DND-41 (cell line): ENCODE measurements at regions not wholly inside any gene's neighbourhood (a gene's known extent, or its start where the extent isn't known, plus 50 kb on each side); places are given as distances from the start of the nearest gene placed in this dataset.
A peak's percentile ranks its signal among the peaks of the same experiment; 100 is the strongest.
"Not testable (repeated sequence)": the region's sequence is repeated elsewhere in the genome, so short reads cannot be mapped to it uniquely, and the experiment has no call there.

Experiments
- ATAC-seq: fragments of 200-7000 bp; cut with Tn5 transposase; 3 replicates; pipeline ENCODE4 v1.9.1; 2021; ENCODE audit warnings: low read depth; ENCODE audit not compliant: insufficient read depth
- DNase-seq: peaks from one replicate; pipeline ENCODE4 v3.0.0-alpha.2; 2020
- H2AFZ ChIP-seq: 2 replicates; pipeline ENCODE4 v1.6.0; 2012; ENCODE audit warnings: low read depth, low read length
- H3K27ac ChIP-seq: 2 replicates; pipeline ENCODE4 v1.5.1; 2012; ENCODE audit warnings: low read length, inconsistent platforms
- H3K27me3 ChIP-seq: fragments of 200-600 bp; sonication (generic); 2 replicates; pipeline ENCODE4 v1.6.0; 2012; ENCODE audit warnings: low read length, mild to moderate bottlenecking, inconsistent platforms; ENCODE audit not compliant: insufficient read depth, poor library complexity
- H3K36me3 ChIP-seq: 2 replicates; pipeline ENCODE4 v1.5.1; 2012; ENCODE audit warnings: low read length, inconsistent platforms; ENCODE audit not compliant: insufficient read depth
- H3K4me1 ChIP-seq: 2 replicates; pipeline ENCODE4 v1.5.1; 2012; ENCODE audit warnings: mild to moderate bottlenecking, low read length; ENCODE audit not compliant: insufficient read depth
- H3K4me2 ChIP-seq: 2 replicates; pipeline ENCODE4 v1.6.0; 2012; ENCODE audit warnings: mild to moderate bottlenecking, moderate library complexity, low read length, inconsistent platforms; ENCODE audit not compliant: insufficient read depth
- H3K4me3 ChIP-seq, 2 experiments: fragments of 200-600 bp in 1 of 2; shearing (Covaris generic) in 1 of 2; 2 replicates each; pipeline ENCODE4 v1.5.1; 2012 to 2016; ENCODE audit warnings: inconsistent platforms in 2 of 2, low read length in 2 of 2, mild to moderate bottlenecking in 2 of 2, low read depth in 1 of 2, moderate library complexity in 1 of 2
- H3K79me2 ChIP-seq: 2 replicates; pipeline ENCODE4 v1.6.0; 2012; ENCODE audit warnings: low read length, inconsistent platforms; ENCODE audit not compliant: insufficient read depth
- H3K9ac ChIP-seq: 2 replicates; pipeline ENCODE4 v1.6.0; 2012; ENCODE audit warnings: low read depth, mild to moderate bottlenecking, inconsistent platforms, low read length, moderate library complexity
- H3K9me3 ChIP-seq: 2 replicates; pipeline ENCODE4 v1.5.1; 2012; ENCODE audit warnings: low read length, moderate library complexity, mild to moderate bottlenecking, inconsistent platforms; ENCODE audit not compliant: insufficient read depth, severe bottlenecking
- H4K20me1 ChIP-seq: 2 replicates; pipeline ENCODE4 v1.6.0; 2012; ENCODE audit warnings: low read length; ENCODE audit not compliant: insufficient read depth
- EZH2 ChIP-seq: IDR thresholded peaks from 3 replicates; pipeline ENCODE4 v1.6.1; 2012; ENCODE audit warnings: borderline replicate concordance, low read depth, mild to moderate bottlenecking, moderate library complexity, low read length, inconsistent platforms; ENCODE audit not compliant: severe bottlenecking
- TF ChIP-seq, protein P1 (sequence below): IDR thresholded peaks from 2 replicates; pipeline ENCODE4 v1.5.1; 2012; ENCODE audit warnings: borderline replicate concordance, low read length, moderate library complexity, mild to moderate bottlenecking; ENCODE audit not compliant: poor library complexity, severe bottlenecking; ENCODE audit errors: extremely low read depth

DNA sequence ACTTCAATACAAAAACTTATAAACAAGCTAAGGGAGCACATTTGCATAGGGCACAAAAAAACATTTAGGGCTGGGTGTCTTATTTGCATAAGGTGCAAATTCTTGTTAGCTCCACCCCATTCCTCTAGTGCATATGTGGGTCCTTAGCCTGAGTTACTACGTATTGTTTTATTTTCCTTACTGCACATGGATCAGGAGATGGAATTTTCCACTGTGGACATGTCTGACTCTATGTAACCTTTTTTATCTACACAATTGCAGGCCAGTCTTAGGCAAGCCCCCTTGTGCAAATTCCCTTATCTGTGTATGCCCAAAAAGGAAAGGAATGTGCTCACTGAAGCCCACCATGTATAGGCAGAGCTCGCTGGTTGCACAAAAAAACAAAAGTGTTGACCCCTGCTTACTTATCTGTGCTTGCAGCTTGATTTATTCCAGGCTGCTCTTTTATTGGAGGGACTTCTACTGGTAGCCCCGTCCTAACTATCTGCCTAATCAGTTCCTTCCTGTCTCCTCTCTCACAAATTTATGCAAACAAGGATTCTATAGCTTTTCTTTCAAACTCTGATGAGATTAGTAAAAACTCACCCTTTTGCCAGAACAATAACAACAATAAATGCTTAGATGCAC, 359.0 kb upstream of the MAGEB16 start:
- no peak overlapping the region for H3K4me3 ChIP-seq
- no peaks in the 10 kb centered on the region for H3K9me3 ChIP-seq
- H3K27me3 ChIP-seq, result no peaks in the 10 kb centered on the region
- no peaks in the 10 kb centered on the region for H3K36me3 ChIP-seq
- DNase-seq (no peak), ATAC-seq (no peak)
- H4K20me1 ChIP-seq, result no peaks in the 10 kb centered on the region
- no peaks in the 10 kb centered on the region for H3K4me1 ChIP-seq
- H3K4me2 ChIP-seq, result no peak overlapping the region
- TF ChIP-seq, protein P1, sequence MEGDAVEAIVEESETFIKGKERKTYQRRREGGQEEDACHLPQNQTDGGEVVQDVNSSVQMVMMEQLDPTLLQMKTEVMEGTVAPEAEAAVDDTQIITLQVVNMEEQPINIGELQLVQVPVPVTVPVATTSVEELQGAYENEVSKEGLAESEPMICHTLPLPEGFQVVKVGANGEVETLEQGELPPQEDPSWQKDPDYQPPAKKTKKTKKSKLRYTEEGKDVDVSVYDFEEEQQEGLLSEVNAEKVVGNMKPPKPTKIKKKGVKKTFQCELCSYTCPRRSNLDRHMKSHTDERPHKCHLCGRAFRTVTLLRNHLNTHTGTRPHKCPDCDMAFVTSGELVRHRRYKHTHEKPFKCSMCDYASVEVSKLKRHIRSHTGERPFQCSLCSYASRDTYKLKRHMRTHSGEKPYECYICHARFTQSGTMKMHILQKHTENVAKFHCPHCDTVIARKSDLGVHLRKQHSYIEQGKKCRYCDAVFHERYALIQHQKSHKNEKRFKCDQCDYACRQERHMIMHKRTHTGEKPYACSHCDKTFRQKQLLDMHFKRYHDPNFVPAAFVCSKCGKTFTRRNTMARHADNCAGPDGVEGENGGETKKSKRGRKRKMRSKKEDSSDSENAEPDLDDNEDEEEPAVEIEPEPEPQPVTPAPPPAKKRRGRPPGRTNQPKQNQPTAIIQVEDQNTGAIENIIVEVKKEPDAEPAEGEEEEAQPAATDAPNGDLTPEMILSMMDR, result no peak
- no peak for TF ChIP-seq EZH2
- H3K27ac ChIP-seq, result no peak overlapping the region
- H3K79me2 ChIP-seq, result no peaks in the 10 kb centered on the region
- no peak overlapping the region for H2AFZ ChIP-seq
- no peak overlapping the region for H3K9ac ChIP-seq

DNA sequence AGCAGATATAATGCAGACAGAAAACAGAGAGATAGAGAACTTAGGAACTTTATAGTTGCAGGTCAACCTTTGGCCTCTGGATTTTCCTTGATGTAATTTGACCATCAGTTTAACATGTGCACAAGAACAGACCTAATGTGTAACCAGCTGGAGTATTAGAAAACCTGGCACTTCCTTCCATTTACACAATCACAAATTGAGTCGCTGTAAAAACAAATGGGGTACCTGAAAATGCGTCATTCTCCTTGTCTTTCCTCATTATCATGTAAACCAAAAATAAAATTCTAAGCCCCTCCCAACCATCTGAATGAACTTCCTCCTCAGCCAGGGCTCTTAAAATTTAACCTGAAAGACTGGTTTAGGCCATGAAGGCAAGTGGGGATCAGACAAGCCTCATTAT, 358.4 kb upstream of the MAGEB16 start:
- Histone ChIP-seq H3K79me2 (no peaks in the 10 kb centered on the region), H3K9me3 (no peaks in the 10 kb centered on the region), H3K36me3 (no peaks in the 10 kb centered on the region), H3K9ac (no peak overlapping the region), H3K4me3 (no peak overlapping the region), H3K27me3 (no peaks in the 10 kb centered on the region), H3K4me1 (no peaks in the 10 kb centered on the region), H4K20me1 (no peaks in the 10 kb centered on the region), H3K4me2 (no peak overlapping the region), H3K27ac (no peak overlapping the region), H2AFZ (no peak overlapping the region)
- TF ChIP-seq EZH2, result no peak
- TF ChIP-seq, protein P1, result no peak
- ATAC-seq, result no peak
- no peak for DNase-seq

DNA sequence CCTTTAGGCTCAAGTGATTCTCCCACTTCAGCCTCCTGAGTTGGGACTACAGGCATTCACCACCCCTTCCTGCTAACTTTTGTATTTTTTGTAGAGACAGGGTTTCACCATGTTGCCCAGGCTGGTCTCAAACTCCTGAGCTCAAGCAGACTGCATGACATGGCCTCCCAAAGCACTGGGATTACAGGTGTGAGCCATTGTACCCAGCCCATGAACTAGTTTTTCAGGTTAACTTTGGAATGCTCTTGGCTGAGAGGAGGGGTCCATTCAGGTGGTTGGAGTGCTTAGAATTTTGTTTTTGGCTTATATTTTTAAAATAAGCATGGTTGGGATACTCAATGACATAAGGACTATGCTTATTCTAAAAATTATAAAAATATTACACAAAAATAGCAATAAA, 355.7 kb upstream of the MAGEB16 start:
- Histone ChIP-seq H2AFZ (no peak overlapping the region), H3K9ac (no peak overlapping the region), H4K20me1 (no peaks in the 10 kb centered on the region), H3K36me3 (no peaks in the 10 kb centered on the region), H3K27ac (no peak overlapping the region), H3K27me3 (no peaks in the 10 kb centered on the region), H3K9me3 (no peaks in the 10 kb centered on the region), H3K4me2 (no peak overlapping the region), H3K4me3 (no peak overlapping the region), H3K4me1 (no peaks in the 10 kb centered on the region), H3K79me2 (no peaks in the 10 kb centered on the region)
- TF ChIP-seq, protein P1, result no peak
- TF ChIP-seq EZH2, result no peak
- DNase-seq (no peak), ATAC-seq (no peak)

DNA sequence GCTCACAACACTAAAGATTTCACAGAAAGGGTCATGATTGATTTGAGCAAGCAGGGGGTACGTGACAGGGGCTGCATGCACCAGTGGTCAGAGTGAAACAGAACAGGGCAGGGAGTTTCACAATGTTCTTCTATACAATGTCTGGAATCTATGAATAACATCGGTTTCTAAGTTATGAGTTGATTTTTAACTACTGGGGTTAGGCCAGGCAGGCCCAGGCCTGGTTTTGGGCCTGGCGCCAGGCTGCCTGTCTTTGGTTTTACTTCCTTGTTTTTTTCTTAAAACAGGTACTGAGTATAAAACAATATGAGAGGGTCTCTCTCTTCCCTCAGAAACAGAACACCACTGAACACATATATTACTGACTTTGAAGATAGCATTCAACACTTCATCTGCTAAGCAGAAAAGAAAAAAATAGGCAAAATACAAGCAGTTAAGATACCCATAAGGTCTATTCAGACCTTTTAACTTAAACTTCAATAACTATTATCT, 355.0 kb upstream of the MAGEB16 start:
- not testable (repeated sequence) for H3K9me3 ChIP-seq, H3K79me2 ChIP-seq, H2AFZ ChIP-seq, H3K36me3 ChIP-seq, H3K9ac ChIP-seq, H3K4me1 ChIP-seq, H3K4me2 ChIP-seq, ATAC-seq, H3K4me3 ChIP-seq, H3K27ac ChIP-seq, H4K20me1 ChIP-seq, H3K27me3 ChIP-seq
- DNase-seq, result peak; percentile 3
